Trophoblast cell (in vitro differentiated cells and primary cell): ENCODE measurements at regions not wholly inside any gene's neighbourhood (a gene's known extent, or its start where the extent isn't known, plus 50 kb on each side); places are given as distances from the start of the nearest gene placed in this dataset.
A peak's percentile ranks its signal among the peaks of the same experiment; 100 is the strongest.

ENCODE experiments used
- DNase-seq, 2 donors: peaks; one replicate each; pipeline ENCODE4 v3.0.0-alpha.2; 2016
- H2AFZ ChIP-seq: 2 replicates; pipeline ENCODE4 v1.6.1; 2013; ENCODE audit warnings: low read length, moderate library complexity, mild to moderate bottlenecking; ENCODE audit not compliant: insufficient read depth, poor library complexity
- H2AK5ac ChIP-seq: 2 replicates; pipeline ENCODE4 v1.6.1; 2013; ENCODE audit warnings: mild to moderate bottlenecking, low read length
- H2BK120ac ChIP-seq: 2 replicates; pipeline ENCODE4 v1.6.1; 2013; ENCODE audit warnings: low read length, mild to moderate bottlenecking, moderate library complexity; ENCODE audit not compliant: insufficient read depth, poor library complexity
- H2BK12ac ChIP-seq: 2 replicates; pipeline ENCODE4 v1.6.1; 2013; ENCODE audit warnings: mild to moderate bottlenecking, low read length, moderate library complexity
- H2BK5ac ChIP-seq: 2 replicates; pipeline ENCODE4 v1.6.1; 2013; ENCODE audit warnings: low read length, low read depth, moderate library complexity, mild to moderate bottlenecking; ENCODE audit not compliant: poor library complexity
- H3K14ac ChIP-seq: 2 replicates; pipeline ENCODE4 v1.6.1; 2013; ENCODE audit warnings: mild to moderate bottlenecking, low read length
- H3K18ac ChIP-seq: 2 replicates; pipeline ENCODE4 v1.6.1; 2013; ENCODE audit warnings: mild to moderate bottlenecking, low read length
- H3K23ac ChIP-seq: 2 replicates; pipeline ENCODE4 v1.6.1; 2013; ENCODE audit warnings: low read length
- H3K27ac ChIP-seq: 2 replicates; pipeline ENCODE4 v1.5.1; 2013; ENCODE audit warnings: low read depth, mild to moderate bottlenecking, inconsistent platforms, low read length, moderate library complexity
- H3K27me3 ChIP-seq: 2 replicates; pipeline ENCODE4 v1.6.1; 2013; ENCODE audit warnings: inconsistent platforms, mild to moderate bottlenecking, low read length, moderate library complexity; ENCODE audit not compliant: insufficient read depth
- H3K36me3 ChIP-seq, 2 experiments: 1 replicate in 1 of 2; 2 replicates in 1 of 2; pipeline ENCODE4 v1.6.1; 2013; ENCODE audit warnings: low read length in 2 of 2, mild to moderate bottlenecking in 2 of 2, moderate library complexity in 1 of 2; ENCODE audit not compliant: insufficient read depth in 2 of 2, control insufficient read depth in 1 of 2
- H3K4ac ChIP-seq: 2 replicates; pipeline ENCODE4 v1.6.1; 2013; ENCODE audit warnings: low read depth, mild to moderate bottlenecking, low read length, moderate library complexity
- H3K4me1 ChIP-seq, 2 experiments: 1 replicate in 1 of 2; 2 replicates in 1 of 2; pipeline ENCODE4 v1.6.1; 2013; ENCODE audit warnings: low read length in 2 of 2, mild to moderate bottlenecking in 2 of 2, moderate library complexity in 1 of 2; ENCODE audit not compliant: insufficient read depth in 2 of 2, control insufficient read depth in 1 of 2
- H3K4me2 ChIP-seq: 2 replicates; pipeline ENCODE4 v1.6.1; 2013; ENCODE audit warnings: inconsistent platforms, mild to moderate bottlenecking, low read length, moderate library complexity
- H3K4me3 ChIP-seq: 2 replicates; pipeline ENCODE4 v1.5.1; 2013; ENCODE audit warnings: mild to moderate bottlenecking, low read depth, low read length, inconsistent platforms
- H3K79me1 ChIP-seq: one replicate; pipeline ENCODE4 v1.6.1; 2013; ENCODE audit warnings: low read length
- H3K79me2 ChIP-seq: 2 replicates; pipeline ENCODE4 v1.6.1; 2013; ENCODE audit warnings: low read length, mild to moderate bottlenecking; ENCODE audit not compliant: control insufficient read depth, insufficient read depth, poor library complexity
- H3K9ac ChIP-seq: 2 replicates; pipeline ENCODE4 v1.6.1; 2013; ENCODE audit warnings: mild to moderate bottlenecking, low read length
- H3K9me3 ChIP-seq: 2 replicates; pipeline ENCODE4 v1.6.1; 2013; ENCODE audit warnings: low read depth, mild to moderate bottlenecking, control low read depth, inconsistent platforms, low read length; ENCODE audit not compliant: insufficient read depth
- H4K12ac ChIP-seq: 2 replicates; pipeline ENCODE4 v1.6.1; 2013; ENCODE audit warnings: low read depth, mild to moderate bottlenecking, low read length, moderate library complexity
- H4K8ac ChIP-seq: 2 replicates; pipeline ENCODE4 v1.6.1; 2013; ENCODE audit warnings: low read depth, mild to moderate bottlenecking, low read length, moderate library complexity
- H4K91ac ChIP-seq: one replicate; pipeline ENCODE4 v1.6.1; 2013; ENCODE audit warnings: low read depth, mild to moderate bottlenecking, low read length, moderate library complexity
- WGBS: extraction: QIAGEN DNeasy Blood & Tissue Kit; methylation state at CpG from one replicate; pipeline ENCODE4 v1.1.7; 2013; ENCODE audit warnings: missing lambda C conversion rate; ENCODE audit not compliant: insufficient read length, insufficient coverage; ENCODE audit errors: extremely low coverage; 5-methylcytosine and 5-hydroxymethylcytosine counted together

- no peak overlapping the region for H2BK12ac ChIP-seq
- H3K9ac ChIP-seq, result no peak overlapping the region
- no peak overlapping the region for H2AFZ ChIP-seq
- whole genome bisulfite sequencing, result no CpG with 5 or more reads among the region's 1 CpG
- no peak overlapping the region for H4K8ac ChIP-seq
- H3K36me3 ChIP-seq, result no peaks in the 10 kb centered on the region
- no peak overlapping the region for H3K18ac ChIP-seq
- DNase-seq, result peak; percentile 23 to 86
- no peak overlapping the region for H2BK120ac ChIP-seq
- no peak overlapping the region for H3K4me3 ChIP-seq
- H3K23ac ChIP-seq, result no peak overlapping the region
- no peaks in the 10 kb centered on the region for H3K79me2 ChIP-seq
- H3K4me2 ChIP-seq, result no peak overlapping the region
- H3K9me3 ChIP-seq, result no peaks in the 10 kb centered on the region
- H3K79me1 ChIP-seq, result no peaks in the 10 kb centered on the region
- H3K14ac ChIP-seq, result no peak overlapping the region
- no peak overlapping the region for H2AK5ac ChIP-seq
- no peak overlapping the region for H3K27ac ChIP-seq
- H3K27me3 ChIP-seq, result no peaks in the 10 kb centered on the region
- no peak overlapping the region for H2BK5ac ChIP-seq
- H4K12ac ChIP-seq, result no peak overlapping the region
- H4K91ac ChIP-seq, result no peak overlapping the region
- no peak overlapping the region for H3K4ac ChIP-seq
- H3K4me1 ChIP-seq, result no peaks in the 10 kb centered on the region
Measured at GRCh38 chr3:161781381-161781780, 284.8 kb downstream of the OTOL1 start.

GRCh38 chr3:161793194-161793930, 296.8 kb downstream of the OTOL1 start:
- peaks cover 10% of the 10 kb centered on the region for H3K79me1 ChIP-seq
- no CpG with 5 or more reads among the region's 3 CpGs for WGBS
- H3K4me3 ChIP-seq, result no peak overlapping the region
- no peak overlapping the region for H2AFZ ChIP-seq
- H3K14ac ChIP-seq, result no peak overlapping the region
- DNase-seq, result no peak
- H3K9me3 ChIP-seq, result no peaks in the 10 kb centered on the region
- H2BK5ac ChIP-seq, result no peak overlapping the region
- no peak overlapping the region for H3K27ac ChIP-seq
- H3K4me1 ChIP-seq, result peaks cover 4% of the 10 kb centered on the region in 2 experiments
- no peaks in the 10 kb centered on the region for H3K27me3 ChIP-seq
- H2BK120ac ChIP-seq, result no peak overlapping the region
- H2AK5ac ChIP-seq, result no peak overlapping the region
- no peak overlapping the region for H3K9ac ChIP-seq
- H4K12ac ChIP-seq, result no peak overlapping the region
- H4K8ac ChIP-seq, result no peak overlapping the region
- H4K91ac ChIP-seq, result no peak overlapping the region
- H3K36me3 ChIP-seq, result no peaks in the 10 kb centered on the region
- no peak overlapping the region for H2BK12ac ChIP-seq
- H3K23ac ChIP-seq, result no peak overlapping the region
- H3K4ac ChIP-seq, result no peak overlapping the region
- no peak overlapping the region for H3K4me2 ChIP-seq
- peaks cover 1% of the 10 kb centered on the region for H3K79me2 ChIP-seq
- H3K18ac ChIP-seq, result no peak overlapping the region

- Histone ChIP-seq H3K4me3 (no peak overlapping the region), H3K14ac (no peak overlapping the region)
Measured at GRCh38 chr3:161794551-161794950, 297.9 kb downstream of the OTOL1 start.

GRCh38 chr3:161796312-161796711, 299.7 kb downstream of the OTOL1 start:
- Histone ChIP-seq H2AK5ac (no peak overlapping the region), H2AFZ (no peak overlapping the region), H3K18ac (no peak overlapping the region), H3K9me3 (no peaks in the 10 kb centered on the region), H3K79me2 (no peaks in the 10 kb centered on the region), H2BK120ac (no peak overlapping the region), H3K4me2 (no peak overlapping the region), H3K9ac (no peak overlapping the region), H3K23ac (no peak overlapping the region), H3K27ac (no peak overlapping the region), H4K91ac (no peak overlapping the region), H3K36me3 (no peaks in the 10 kb centered on the region), H4K8ac (no peak overlapping the region), H2BK5ac (no peak overlapping the region), H3K14ac (no peak overlapping the region), H4K12ac (no peak overlapping the region), H3K27me3 (no peaks in the 10 kb centered on the region), H3K79me1 (no peaks in the 10 kb centered on the region), H3K4ac (no peak overlapping the region), H3K4me1 (no peaks in the 10 kb centered on the region), H3K4me3 (no peak overlapping the region), H2BK12ac (no peak overlapping the region)
- DNase-seq, result no peak

More at GRCh38 chr3:161794551-161794950, 297.9 kb downstream of the OTOL1 start:
- no peak overlapping the region for H3K4ac ChIP-seq
- H4K8ac ChIP-seq, result no peak overlapping the region
- no peak overlapping the region for H2BK5ac ChIP-seq
- H3K79me2 ChIP-seq, result peaks cover 1% of the 10 kb centered on the region
- no peak overlapping the region for H3K18ac ChIP-seq
- no peaks in the 10 kb centered on the region for H3K27me3 ChIP-seq
- H3K79me1 ChIP-seq, result peaks cover 4% of the 10 kb centered on the region
- no peak overlapping the region for H4K12ac ChIP-seq
- no peak overlapping the region for H2BK12ac ChIP-seq
- H2BK120ac ChIP-seq, result no peak overlapping the region
- peaks cover 4% of the 10 kb centered on the region in 2 experiments for H3K4me1 ChIP-seq
- H3K4me2 ChIP-seq, result no peak overlapping the region
- WGBS, result no CpG with 5 or more reads among the region's 4 CpGs
- no peak overlapping the region for H3K27ac ChIP-seq
- H3K36me3 ChIP-seq, result no peaks in the 10 kb centered on the region
- H2AFZ ChIP-seq, result no peak overlapping the region
- no peak overlapping the region for H3K9ac ChIP-seq
- H4K91ac ChIP-seq, result no peak overlapping the region
- no peak overlapping the region for H2AK5ac ChIP-seq
- no peaks in the 10 kb centered on the region for H3K9me3 ChIP-seq
- no peak for DNase-seq
- no peak overlapping the region for H3K23ac ChIP-seq
